H9 (cell line): ENCODE measurements at regions not wholly inside any gene's neighbourhood (a gene's known extent, or its start where the extent isn't known, plus 50 kb on each side); places are given as distances from the start of the nearest gene placed in this dataset.
"Not testable (repeated sequence)": the region's sequence is repeated elsewhere in the genome, so short reads cannot be mapped to it uniquely, and the experiment has no call there.

ENCODE experiments used
- DNase-seq: peaks from one replicate; pipeline ENCODE4 v3.0.0-alpha.2; 2017
- H2AFZ ChIP-seq: one replicate; pipeline ENCODE4 v1.6.1; 2013; ENCODE audit warnings: mild to moderate bottlenecking, low read length, control low read depth, moderate library complexity
- H2AK5ac ChIP-seq: 2 replicates; pipeline ENCODE4 v1.6.1; 2013; ENCODE audit warnings: low read length, control low read depth, mixed read lengths; ENCODE audit not compliant: insufficient read length
- H2BK120ac ChIP-seq: one replicate; pipeline ENCODE4 v1.6.1; 2013; ENCODE audit warnings: low read depth, mild to moderate bottlenecking, low read length, control low read depth, inconsistent platforms; ENCODE audit not compliant: poor library complexity, severe bottlenecking
- H2BK12ac ChIP-seq: 2 replicates; pipeline ENCODE4 v1.6.1; 2013; ENCODE audit warnings: low read length, control low read depth, mixed read lengths, low read depth; ENCODE audit not compliant: insufficient read length
- H2BK15ac ChIP-seq: 2 replicates; pipeline ENCODE4 v1.6.1; 2013; ENCODE audit warnings: low read depth, low read length, control low read depth
- H2BK20ac ChIP-seq: one replicate; pipeline ENCODE4 v1.6.1; 2013; ENCODE audit warnings: low read depth, mild to moderate bottlenecking, low read length, control low read depth, inconsistent platforms; ENCODE audit not compliant: poor library complexity, severe bottlenecking
- H2BK5ac ChIP-seq: 2 replicates; pipeline ENCODE4 v1.6.1; 2013; ENCODE audit warnings: low read length, control low read depth, mixed read lengths; ENCODE audit not compliant: insufficient read length
- H3K14ac ChIP-seq: 2 replicates; pipeline ENCODE4 v1.6.1; 2013; ENCODE audit warnings: low read length, control low read depth; ENCODE audit not compliant: insufficient read depth
- H3K18ac ChIP-seq: 2 replicates; pipeline ENCODE4 v1.6.1; 2013; ENCODE audit warnings: low read depth, mild to moderate bottlenecking, mixed read lengths, low read length, control low read depth; ENCODE audit not compliant: insufficient read length
- H3K23ac ChIP-seq: 2 replicates; pipeline ENCODE4 v1.6.1; 2013; ENCODE audit warnings: low read length, control low read depth, mixed read lengths, low read depth; ENCODE audit not compliant: insufficient read length
- H3K23me2 ChIP-seq: 2 replicates; pipeline ENCODE4 v1.6.1; 2013; ENCODE audit warnings: low read depth, mild to moderate bottlenecking, mixed read lengths, low read length, control low read depth; ENCODE audit not compliant: insufficient read length, poor library complexity, severe bottlenecking
- H3K27ac ChIP-seq: 2 replicates; pipeline ENCODE4 v1.5.1; 2013; ENCODE audit warnings: low read length, control low read depth, mixed read lengths, low read depth; ENCODE audit not compliant: insufficient read length
- H3K27me3 ChIP-seq: 2 replicates; pipeline ENCODE4 v1.6.1; 2013; ENCODE audit warnings: low read length, control low read depth, inconsistent platforms; ENCODE audit not compliant: insufficient read depth
- H3K4ac ChIP-seq: 2 replicates; pipeline ENCODE4 v1.6.1; 2013; ENCODE audit warnings: low read depth, mild to moderate bottlenecking, control low read depth, inconsistent platforms, low read length, moderate library complexity
- H3K4me1 ChIP-seq: 2 replicates; pipeline ENCODE4 v1.6.1; 2013; ENCODE audit warnings: low read length, control low read depth, inconsistent platforms; ENCODE audit not compliant: insufficient read depth
- H3K4me2 ChIP-seq: 2 replicates; pipeline ENCODE4 v1.6.1; 2013; ENCODE audit warnings: low read length, control low read depth, mixed read lengths; ENCODE audit not compliant: insufficient read length, insufficient read depth
- H3K56ac ChIP-seq: 2 replicates; pipeline ENCODE4 v1.6.1; 2013; ENCODE audit warnings: low read depth, mild to moderate bottlenecking, mixed read lengths, low read length, control low read depth; ENCODE audit not compliant: insufficient read length
- H3K79me1 ChIP-seq: 2 replicates; pipeline ENCODE4 v1.6.1; 2013; ENCODE audit warnings: low read depth, mild to moderate bottlenecking, moderate library complexity, low read length, control low read depth, inconsistent platforms; ENCODE audit not compliant: insufficient read depth, poor library complexity, severe bottlenecking
- H3K79me2 ChIP-seq: 2 replicates; pipeline ENCODE4 v1.6.1; 2013; ENCODE audit warnings: low read length, control low read depth, inconsistent platforms; ENCODE audit not compliant: insufficient read depth
- H3K9ac ChIP-seq: 2 replicates; pipeline ENCODE4 v1.6.1; 2013; ENCODE audit warnings: low read length, control low read depth, mixed read lengths; ENCODE audit not compliant: insufficient read length; ENCODE audit errors: extremely low read depth
- H3K9me3 ChIP-seq: one replicate; pipeline ENCODE4 v1.6.1; 2013; ENCODE audit warnings: low read depth, low read length, inconsistent platforms; ENCODE audit not compliant: control insufficient read depth
- H3T11ph ChIP-seq: one replicate; pipeline ENCODE4 v1.6.1; 2013; ENCODE audit warnings: mild to moderate bottlenecking, low read length, control low read depth, inconsistent platforms
- H4K20me1 ChIP-seq: one replicate; pipeline ENCODE4 v1.6.1; 2013; ENCODE audit not compliant: control insufficient read depth, insufficient read length, insufficient read depth
- H4K5ac ChIP-seq: 2 replicates; pipeline ENCODE4 v1.6.1; 2013; ENCODE audit warnings: low read depth, mild to moderate bottlenecking, mixed read lengths, low read length, control low read depth; ENCODE audit not compliant: insufficient read length
- H4K8ac ChIP-seq: replicated peaks from 2 replicates; pipeline ENCODE4 v1.6.1; 2013; ENCODE audit warnings: low read length, control low read depth, mixed read lengths, low read depth; ENCODE audit not compliant: insufficient read length
- H4K91ac ChIP-seq: 2 replicates; pipeline ENCODE4 v1.6.1; 2013; ENCODE audit warnings: low read depth, mild to moderate bottlenecking, moderate library complexity, mixed read lengths, low read length, control low read depth; ENCODE audit not compliant: insufficient read length
- H3K27ac Mint-ChIP-seq, 3 experiments: 2 replicates in 2 of 3; 3 replicates in 1 of 3; pipeline ENCODE4 v1.8.0; 2020 to 2021; ENCODE audit warnings: mixed read lengths in 3 of 3, mild to moderate bottlenecking in 1 of 3, moderate library complexity in 1 of 3
- H3K27me3 Mint-ChIP-seq: 2 replicates; pipeline ENCODE4 v1.8.0; 2021; ENCODE audit warnings: low read depth, mild to moderate bottlenecking, moderate library complexity, mixed read lengths
- H3K36me3 Mint-ChIP-seq, 3 experiments: 2 replicates in 2 of 3; 3 replicates in 1 of 3; pipeline ENCODE4 v1.8.0; 2020 to 2021; ENCODE audit warnings: low read depth in 3 of 3, mixed read lengths in 3 of 3; ENCODE audit not compliant: insufficient read depth in 1 of 3
- H3K4me1 Mint-ChIP-seq, 2 experiments: 2 replicates each; pipeline ENCODE4 v1.8.0; 2020; ENCODE audit warnings: mixed read lengths in 2 of 2
- H3K4me3 Mint-ChIP-seq, 2 experiments: 2 replicates in 1 of 2; 3 replicates in 1 of 2; pipeline ENCODE4 v1.8.0; 2020 to 2021; ENCODE audit warnings: mild to moderate bottlenecking in 2 of 2, mixed read lengths in 2 of 2, moderate library complexity in 1 of 2
- H3K9me3 Mint-ChIP-seq, 2 experiments: 2 replicates in 1 of 2; 3 replicates in 1 of 2; pipeline ENCODE4 v1.8.0; 2020; ENCODE audit warnings: mild to moderate bottlenecking in 2 of 2, mixed read lengths in 2 of 2, moderate library complexity in 1 of 2
- CTCF ChIP-seq: fragments of 200-600 bp; sonication (generic); conservative IDR thresholded peaks from 3 replicates; pipeline ENCODE4 v1.8.0; 2021; ENCODE audit warnings: antibody characterized with exemption, mild to moderate bottlenecking
- WGBS: extraction: QIAGEN DNeasy Blood & Tissue Kit; methylation state at CpG from one replicate; pipeline ENCODE4 v1.1.7; 2013; ENCODE audit warnings: missing lambda C conversion rate, low lambda C conversion rate, mixed read lengths; ENCODE audit not compliant: insufficient read length; ENCODE audit errors: extremely low coverage; 5-methylcytosine and 5-hydroxymethylcytosine counted together

GRCh38 chr1:64348961-64349648 is 120.8 kb upstream of the CACHD1 start:
- no peak overlapping the region for H2BK5ac ChIP-seq
- no peak overlapping the region for H3K27ac ChIP-seq
- peak overlapping the region; percentile 3 for H4K5ac ChIP-seq
- no peak overlapping the region for H2AFZ ChIP-seq
- WGBS = 100% methylated on average over 2 of the region's 6 CpGs
- H3K56ac ChIP-seq = no peak overlapping the region
- no peak overlapping the region for H2BK12ac ChIP-seq
- H3K9ac ChIP-seq = no peak overlapping the region
- no peaks in the 10 kb centered on the region for H3K27me3 ChIP-seq
- no peaks in the 10 kb centered on the region for H4K20me1 ChIP-seq
- no peak overlapping the region for H3K4me2 ChIP-seq
- H3K4me3 Mint-ChIP-seq = no peak overlapping the region
- H3K79me1 ChIP-seq = no peaks in the 10 kb centered on the region
- no peak overlapping the region for H2BK120ac ChIP-seq
- no peak overlapping the region for H2BK20ac ChIP-seq
- no peak overlapping the region for H4K91ac ChIP-seq
- H2AK5ac ChIP-seq = no peak overlapping the region
- no peak overlapping the region for H2BK15ac ChIP-seq
- H3K4ac ChIP-seq = no peak overlapping the region
- no peak overlapping the region for H3K27ac Mint-ChIP-seq
- H4K8ac ChIP-seq = peak overlapping the region; percentile 22
- peaks cover under 1 to 10% of the 10 kb centered on the region in 2 experiments; a peak in 2 of 4 replicates for H3K4me1 Mint-ChIP-seq
- no peak for DNase-seq
- H3K18ac ChIP-seq = no peak overlapping the region
- no peak for TF ChIP-seq CTCF
- H3T11ph ChIP-seq = no peak overlapping the region
- H3K36me3 Mint-ChIP-seq = peaks cover 0 to 3% (median 0%) of the 10 kb centered on the region in 3 experiments; a peak in 2 of 7 replicates
- H3K9me3 Mint-ChIP-seq = no peaks in the 10 kb centered on the region; a peak in 1 of 5 replicates
- no peaks in the 10 kb centered on the region; the same call in 1 of the 2 replicates for H3K4me1 ChIP-seq
- H3K27me3 Mint-ChIP-seq = peaks cover 8% of the 10 kb centered on the region
- no peaks in the 10 kb centered on the region for H3K23me2 ChIP-seq
- H3K14ac ChIP-seq = no peak overlapping the region; the same call in 1 of the 2 replicates
- H3K9me3 ChIP-seq = no peaks in the 10 kb centered on the region
- no peak overlapping the region for H3K23ac ChIP-seq
- no peaks in the 10 kb centered on the region for H3K79me2 ChIP-seq

GRCh38 chr1:64355534-64355933 is 114.4 kb upstream of the CACHD1 start:
- H4K91ac ChIP-seq, H4K5ac ChIP-seq, H4K20me1 ChIP-seq, H3K79me1 ChIP-seq, H3K18ac ChIP-seq, H2AFZ ChIP-seq, H3K14ac ChIP-seq, H3K9ac ChIP-seq, H3K4me2 ChIP-seq, H2BK12ac ChIP-seq, H4K8ac ChIP-seq, H3K36me3 Mint-ChIP-seq, H3K9me3 ChIP-seq, H2BK120ac ChIP-seq, H3K27ac Mint-ChIP-seq, H3K4me1 ChIP-seq, H3K27me3 ChIP-seq, H2BK15ac ChIP-seq, DNase-seq, H3K23me2 ChIP-seq, H2BK20ac ChIP-seq, H3K79me2 ChIP-seq, H2AK5ac ChIP-seq, H3K9me3 Mint-ChIP-seq, H3K4ac ChIP-seq, H3T11ph ChIP-seq, H2BK5ac ChIP-seq, H3K27ac ChIP-seq, H3K56ac ChIP-seq, H3K23ac ChIP-seq: not testable (repeated sequence)
- no CpG with 5 or more reads among the region's 2 CpGs for WGBS
- Mint-ChIP-seq H3K4me3 (peak overlapping the region in 1 of 2 experiments; percentile 39; a peak in 2 of 5 replicates), H3K4me1 (peaks cover 44 to 53% of the 10 kb centered on the region in 2 experiments), H3K27me3 (peaks cover 30% of the 10 kb centered on the region)
